HG03060 (cell line): ENCODE measurements at regions not wholly inside any gene's neighbourhood (a gene's known extent, or its start where the extent isn't known, plus 50 kb on each side); places are given as distances from the start of the nearest gene placed in this dataset.

Experiments used
- ATAC-seq: cut with Tn5 transposase; IDR thresholded peaks from one replicate; pipeline ENCODE4 v1.9.1; 2021; ENCODE audit warnings: low read depth, moderate number of reproducible peaks; ENCODE audit not compliant: unreplicated experiment

- ATAC-seq: no peak
Observed at GRCh38 chr2:242020196-242021004, 150.9 kb downstream of the RTP5 start.

- no peak for ATAC-seq
Observed at GRCh38 chr2:242022550-242023290, 153.2 kb downstream of the RTP5 start.

- no peak for ATAC-seq
Observed at GRCh38 chr2:242024751-242025355, 155.3 kb downstream of the RTP5 start.

GRCh38 chr2:242027676-242028450 lies 158.3 kb downstream of the RTP5 start:
- no peak for ATAC-seq

GRCh38 chr2:242029422-242030225 lies 160.1 kb downstream of the RTP5 start:
- ATAC-seq: no peak

- ATAC-seq: no peak
Observed at GRCh38 chr2:242030226-242030575, 160.7 kb downstream of the RTP5 start.

GRCh38 chr2:242030858-242031257 lies 161.3 kb downstream of the RTP5 start:
- ATAC-seq: no peak

GRCh38 chr2:242031481-242032019 lies 162.0 kb downstream of the RTP5 start:
- ATAC-seq: no peak

GRCh38 chr2:242032780-242033656 lies 163.5 kb downstream of the RTP5 start:
- ATAC-seq: no peak

- ATAC-seq: no peak
Observed at GRCh38 chr2:242034138-242034537, 164.6 kb downstream of the RTP5 start.

GRCh38 chr2:242034996-242035814 lies 165.7 kb downstream of the RTP5 start:
- ATAC-seq: no peak

- no peak for ATAC-seq
Observed at GRCh38 chr2:242035858-242036652, 166.5 kb downstream of the RTP5 start.

- no peak for ATAC-seq
Observed at GRCh38 chr2:242036653-242036950, 167.1 kb downstream of the RTP5 start.

- ATAC-seq: no peak
Observed at GRCh38 chr2:242038166-242038927, 168.8 kb downstream of the RTP5 start.

- no peak for ATAC-seq
Observed at GRCh38 chr2:242038928-242039341, 169.4 kb downstream of the RTP5 start.

- ATAC-seq: no peak
Observed at GRCh38 chr2:242040303-242040655, 170.8 kb downstream of the RTP5 start.

- no peak for ATAC-seq
Observed at GRCh38 chr2:242040681-242041080, 171.2 kb downstream of the RTP5 start.
